MCF 10A (cell line): ENCODE measurements at regions not wholly inside any gene's neighbourhood (a gene's known extent, or its start where the extent isn't known, plus 50 kb on each side); places are given as distances from the start of the nearest gene placed in this dataset.

Source experiments
- BruUV-seq: library from RNA; stranded (reverse); fragments of 400-500 nt; replicated peaks from 2 replicates; lab custom pipeline; 2021; lab: Mats Ljungman, UMichigan
- CTCF ChIA-PET: fragments of 300-600 bp; sonication (Branson Sonifier 250); formaldehyde crosslinking; extraction: SDS; loops from one replicate; lab custom pipeline; 2021; ENCODE audit warnings: antibody characterized with exemption, inconsistent platforms; lab: Yijun Ruan, JAX
- POLR2A ChIA-PET: fragments of 300-600, 350-650 bp; sonication (Branson Sonifier 250); formaldehyde crosslinking; extraction: SDS; loops from one replicate; lab custom pipeline; 2020; ENCODE audit warnings: antibody characterized with exemption, inconsistent platforms; lab: Yijun Ruan, JAX
- DNase-seq: peaks from one replicate; pipeline ENCODE4 v3.0.0-alpha.2; 2018; ENCODE audit not compliant: unreplicated experiment
- H3K27ac Mint-ChIP-seq: one replicate; pipeline ENCODE4 v1.8.0; 2022; ENCODE audit warnings: mild to moderate bottlenecking, low read depth, mixed read lengths; ENCODE audit not compliant: unreplicated experiment
- H3K27me3 Mint-ChIP-seq: one replicate; pipeline ENCODE4 v1.8.0; 2022; ENCODE audit warnings: mixed read lengths; ENCODE audit not compliant: insufficient read depth, unreplicated experiment
- H3K36me3 Mint-ChIP-seq: one replicate; pipeline ENCODE4 v1.8.0; 2022; ENCODE audit warnings: mild to moderate bottlenecking, moderate library complexity, mixed read lengths; ENCODE audit not compliant: insufficient read depth, unreplicated experiment
- H3K4me1 Mint-ChIP-seq: one replicate; pipeline ENCODE4 v1.8.0; 2022; ENCODE audit warnings: mixed read lengths; ENCODE audit not compliant: insufficient read depth, unreplicated experiment
- H3K4me3 Mint-ChIP-seq: one replicate; pipeline ENCODE4 v1.8.0; 2022; ENCODE audit warnings: mild to moderate bottlenecking, moderate library complexity, mixed read lengths; ENCODE audit not compliant: unreplicated experiment
- H3K9me3 Mint-ChIP-seq: one replicate; pipeline ENCODE4 v1.8.0; 2022; ENCODE audit warnings: mixed read lengths; ENCODE audit not compliant: unreplicated experiment
- CTCF ChIP-seq: fragments of 200-600 bp; IDR thresholded peaks from one replicate; pipeline ENCODE4 v1.8.0; 2022; ENCODE audit warnings: antibody characterized with exemption, mild to moderate bottlenecking; ENCODE audit not compliant: unreplicated experiment
- intact Hi-C: fragments of 100-400 bp; cut with micrococcal nuclease; formaldehyde crosslinking; loops from 2 replicates; pipeline ENCODE4 v1.14.1; 2022

- ChIA-PET CTCF (interaction anchor here (0.6 to 2.6 kb wide), 9 partner anchors 16 to 210 kb away, joined by 3 to 11 read pairs (median 3); no protein-coding TSS in a partner anchor), POLR2A (no interaction called here)
- peaks cover 12% of the 10 kb centered on the region for H3K27me3 Mint-ChIP-seq
- H3K36me3 Mint-ChIP-seq: no peaks in the 10 kb centered on the region
- H3K4me3 Mint-ChIP-seq: no peak overlapping the region
- H3K27ac Mint-ChIP-seq: no peak overlapping the region
- intact Hi-C loops: loop anchor here (1.0 kb wide), 2 partner anchors 202 to 308 kb away; no protein-coding TSS in a partner anchor
- H3K4me1 Mint-ChIP-seq: no peaks in the 10 kb centered on the region
- no TSS peak for BruUV-seq
- no peak for DNase-seq
- TF ChIP-seq CTCF: no peak
- H3K9me3 Mint-ChIP-seq: no peaks in the 10 kb centered on the region
Measured at GRCh38 chr11:69887841-69888427, 68.7 kb upstream of the FGF3 start.

- CTCF ChIA-PET: interaction anchor here (0.7 to 2.6 kb wide), 14 partner anchors 9 to 344 kb away, joined by 3 to 11 read pairs (median 4); no protein-coding TSS in a partner anchor
- H3K27ac Mint-ChIP-seq: no peak overlapping the region
- TF ChIP-seq CTCF: peak; percentile 89
- H3K4me3 Mint-ChIP-seq: no peak overlapping the region
- no peaks in the 10 kb centered on the region for H3K4me1 Mint-ChIP-seq
- peaks cover 12% of the 10 kb centered on the region for H3K27me3 Mint-ChIP-seq
- DNase-seq: peak; percentile 69
- BruUV-seq: no TSS peak
- intact Hi-C loops: loop anchor here (1.0 kb wide), 2 partner anchors 202 to 308 kb away; no protein-coding TSS in a partner anchor
- POLR2A ChIA-PET: no interaction called here
- H3K36me3 Mint-ChIP-seq: no peaks in the 10 kb centered on the region
- H3K9me3 Mint-ChIP-seq: no peaks in the 10 kb centered on the region
Measured at GRCh38 chr11:69888483-69889181, 69.4 kb upstream of the FGF3 start.

- Mint-ChIP-seq H3K9me3 (no peaks in the 10 kb centered on the region), H3K27ac (no peak overlapping the region), H3K4me1 (no peaks in the 10 kb centered on the region), H3K36me3 (no peaks in the 10 kb centered on the region), H3K4me3 (no peak overlapping the region), H3K27me3 (peaks cover 12% of the 10 kb centered on the region)
- intact Hi-C loops: no loop called here
- no TSS peak for BruUV-seq
- no peak for TF ChIP-seq CTCF
- DNase-seq: no peak
- CTCF ChIA-PET: interaction anchor here (0.7 to 2.6 kb wide), 13 partner anchors 7 to 343 kb away, joined by 3 to 11 read pairs (median 4); no protein-coding TSS in a partner anchor
- POLR2A ChIA-PET: no interaction called here
Measured at GRCh38 chr11:69889400-69890318, 70.4 kb upstream of the FGF3 start.
